Endothelial cell of umbilical vein (primary cell): ENCODE measurements at regions not wholly inside any gene's neighbourhood (a gene's known extent, or its start where the extent isn't known, plus 50 kb on each side); places are given as distances from the start of the nearest gene placed in this dataset.

Source experiments
- BruUV-seq: library from RNA; stranded (reverse); fragments of 400-500 nt; replicated peaks from 2 replicates; lab custom pipeline; 2021; lab: Mats Ljungman, UMichigan
- CTCF ChIA-PET: fragments of 300-600, 350-600 bp; sonication (Branson Sonifier 250); formaldehyde crosslinking; loops from one replicate; lab custom pipeline; 2021; ENCODE audit warnings: antibody characterized with exemption, inconsistent platforms; lab: Charles Lee
- POLR2A ChIA-PET: fragments of 300-600, 350-600 bp; sonication (Branson Sonifier 250); formaldehyde crosslinking; loops from one replicate; lab custom pipeline; 2021; ENCODE audit warnings: antibody characterized with exemption, inconsistent platforms; lab: Charles Lee
- DNase-seq: peaks from one replicate; pipeline ENCODE4 v3.0.0-alpha.2; 2011; ENCODE audit warnings: low read depth, low spot score
- FAIRE-seq: peaks from 2 replicates; lab custom pipeline; 2011; peaks lifted over from hg19 to GRCh38; lab: Jason Lieb, UNC
- H2AFZ ChIP-seq: 2 replicates; pipeline ENCODE4 v1.6.0; 2012; ENCODE audit warnings: low read depth, low read length, control low read depth, inconsistent platforms
- H3K27ac ChIP-seq: 2 replicates; pipeline ENCODE4 v1.5.1; 2011; ENCODE audit warnings: low read depth, mild to moderate bottlenecking, control low read depth, low read length, moderate library complexity; ENCODE audit not compliant: insufficient read depth
- H3K27me3 ChIP-seq, 2 experiments: 2 replicates each; pipeline versions ENCODE4 v1.6.0 to v1.6.1; 2011; ENCODE audit warnings: low read length in 2 of 2, mixed read lengths in 1 of 2; ENCODE audit not compliant: control insufficient read depth in 2 of 2, insufficient read depth in 2 of 2
- H3K36me3 ChIP-seq, 2 experiments: 2 replicates in 1 of 2; 3 replicates in 1 of 2; pipeline ENCODE4 v1.5.1; 2011; ENCODE audit warnings: low read length in 2 of 2, mild to moderate bottlenecking in 1 of 2, moderate library complexity in 1 of 2; ENCODE audit not compliant: control insufficient read depth in 2 of 2, insufficient read depth in 2 of 2; ENCODE audit errors: extremely low read depth in 1 of 2
- H3K4me1 ChIP-seq: 3 replicates; pipeline ENCODE4 v1.5.1; 2011; ENCODE audit warnings: mild to moderate bottlenecking, low read length; ENCODE audit not compliant: control insufficient read depth, insufficient read depth; ENCODE audit errors: extremely low read depth
- H3K4me2 ChIP-seq: 2 replicates; pipeline ENCODE4 v1.6.1; 2011; ENCODE audit warnings: low read length, control low read depth, mixed read lengths; ENCODE audit not compliant: insufficient read depth
- H3K4me3 ChIP-seq, 3 experiments: fragments of 200-600 bp in 1 of 3; sonication (generic), shearing (Covaris generic) in 1 of 3; replicated peaks in 1 of 3; 2 replicates each; pipeline ENCODE4 v1.5.1; 2011 to 2016; ENCODE audit warnings: control low read depth in 3 of 3, low read length in 3 of 3, mild to moderate bottlenecking in 2 of 3, inconsistent platforms in 1 of 3, low read depth in 1 of 3, moderate library complexity in 1 of 3; ENCODE audit not compliant: insufficient read depth in 1 of 3
- H3K79me2 ChIP-seq: 2 replicates; pipeline ENCODE4 v1.6.0; 2012; ENCODE audit warnings: low read length, inconsistent platforms; ENCODE audit not compliant: control insufficient read depth, insufficient read depth
- H3K9ac ChIP-seq: replicated peaks from 2 replicates; pipeline ENCODE3; 2011; ENCODE audit warnings: low read length, control low read depth; ENCODE audit not compliant: insufficient read depth; ENCODE audit errors: extremely low read depth
- H3K9me1 ChIP-seq: replicated peaks from 3 replicates; pipeline ENCODE4 v1.6.0; 2011; ENCODE audit warnings: mild to moderate bottlenecking, low read length; ENCODE audit not compliant: control insufficient read depth, insufficient read depth; ENCODE audit errors: extremely low read depth
- H3K9me3 ChIP-seq: replicated peaks from 2 replicates; pipeline ENCODE4 v1.5.1; 2012; ENCODE audit warnings: low read length, inconsistent platforms; ENCODE audit not compliant: control insufficient read depth, insufficient read depth
- H4K20me1 ChIP-seq: replicated peaks from 2 replicates; pipeline ENCODE3; 2011; ENCODE audit warnings: mild to moderate bottlenecking, low read length; ENCODE audit not compliant: control insufficient read depth, insufficient read depth; ENCODE audit errors: extremely low read depth
- CTCF ChIP-seq, 2 donors: IDR thresholded peaks; 1 replicate in 1 of 2; 2 replicates in 1 of 2; pipeline ENCODE4 v1.5.1; 2011; ENCODE audit warnings: low read length in 2 of 2, mild to moderate bottlenecking in 2 of 2, moderate library complexity in 2 of 2, control low read depth in 1 of 2, inconsistent platforms in 1 of 2, low read depth in 1 of 2; ENCODE audit not compliant: insufficient read depth in 1 of 2; ENCODE audit errors: extremely low read depth in 1 of 2
- EZH2 ChIP-seq: IDR thresholded peaks from 2 replicates; pipeline ENCODE4 v1.6.1; 2012; ENCODE audit warnings: borderline replicate concordance, low read depth, mild to moderate bottlenecking, moderate library complexity, low read length, inconsistent platforms; ENCODE audit not compliant: severe bottlenecking
- FOS ChIP-seq: IDR thresholded peaks from 2 replicates; pipeline ENCODE4 v1.6.1; 2011; ENCODE audit warnings: mild to moderate bottlenecking, low read length, moderate library complexity, borderline replicate concordance; ENCODE audit not compliant: insufficient read depth
- GATA2 ChIP-seq: IDR thresholded peaks from 2 replicates; pipeline ENCODE4 v1.7.0; 2011; ENCODE audit warnings: low read depth, mild to moderate bottlenecking, moderate library complexity, mixed read lengths, low read length; ENCODE audit not compliant: insufficient read length, insufficient read depth
- JUN ChIP-seq: IDR thresholded peaks from 2 replicates; pipeline ENCODE4 v1.6.1; 2011; ENCODE audit warnings: borderline replicate concordance, low read depth; ENCODE audit not compliant: insufficient read length, insufficient read depth
- MYC ChIP-seq: IDR thresholded peaks from one replicate; pipeline ENCODE4 v1.6.1; 2011; ENCODE audit warnings: mild to moderate bottlenecking, low read depth, low read length
- POLR2A ChIP-seq: IDR thresholded peaks from 2 replicates; pipeline ENCODE4 v1.6.1; 2012; ENCODE audit warnings: low read depth, mild to moderate bottlenecking, control low read depth, low read length
- POLR2AphosphoS5 ChIP-seq: IDR thresholded peaks from 2 replicates; pipeline ENCODE4 v1.6.1; 2012; ENCODE audit warnings: low read depth, mild to moderate bottlenecking, control low read depth, low read length, moderate library complexity; ENCODE audit not compliant: insufficient read depth
- dilution Hi-C: fragments of 300-500 bp; cut with MboI; formaldehyde crosslinking; loops from one replicate; pipeline ENCODE4 v1.15.0; 2019; ENCODE audit warnings: low sequenced_read_pairs; ENCODE audit not compliant: extremely low pct_ligation_motif_present
- intact Hi-C: fragments of 100-400 bp; cut with micrococcal nuclease; formaldehyde crosslinking; loops from one replicate; pipeline ENCODE4 v1.10.0; 2022
- TF ChIP-seq, protein P1 (sequence below): IDR thresholded peaks from 2 replicates; pipeline ENCODE4 v1.6.1; 2011; ENCODE audit not compliant: insufficient read depth, insufficient read length

DNA sequence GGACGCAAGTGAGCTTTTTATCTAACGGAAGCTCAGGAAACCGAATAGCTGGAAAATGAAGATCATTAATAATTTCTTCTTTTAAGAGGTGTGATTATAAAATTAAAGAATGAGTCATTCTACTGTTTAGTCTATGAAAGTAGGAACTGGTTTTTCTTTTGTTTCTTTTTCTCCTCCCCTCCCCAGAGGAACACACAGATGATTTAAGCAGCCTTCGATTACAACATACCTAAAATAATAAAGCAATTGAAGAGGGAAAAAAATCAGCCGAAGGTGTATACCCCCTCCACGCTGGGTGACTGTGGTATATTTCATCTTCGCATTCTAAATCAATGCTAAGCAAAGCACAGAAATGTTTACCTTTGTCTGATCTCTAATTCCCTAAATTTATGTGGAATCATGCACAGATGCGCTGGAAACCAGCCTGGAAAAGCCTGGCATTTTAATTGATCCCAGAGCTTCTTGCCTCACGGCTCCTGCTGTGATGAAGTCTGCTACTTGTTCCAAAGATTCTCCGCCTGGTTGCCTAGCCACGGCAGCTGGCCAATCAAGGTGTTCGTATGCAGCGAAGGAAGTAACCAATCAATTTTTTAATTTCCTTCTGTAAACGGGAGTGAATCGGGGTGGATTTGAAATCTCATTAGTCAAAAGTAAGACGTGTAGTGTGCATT lies 133.9 kb downstream of the FANCF start:
- DNase-seq (no peak), FAIRE-seq (no peak)
- H4K20me1 ChIP-seq, result no peaks in the 10 kb centered on the region
- intact Hi-C loops, result no loop called here
- H3K9me3 ChIP-seq, result no peaks in the 10 kb centered on the region
- H3K9ac ChIP-seq, result no peak overlapping the region
- ChIA-PET POLR2A (interaction anchor here (0.7 kb wide), 1 partner anchor 84 kb away, joined by 4 read pairs; no protein-coding TSS in a partner anchor), CTCF (interaction anchor here (1.0 kb wide), 1 partner anchor 19 kb away, joined by 3 read pairs; no protein-coding TSS in a partner anchor)
- H3K4me1 ChIP-seq, result no peaks in the 10 kb centered on the region
- H3K4me3 ChIP-seq, result no peak overlapping the region
- no peaks in the 10 kb centered on the region for H3K9me1 ChIP-seq
- no peak overlapping the region for H3K4me2 ChIP-seq
- no TSS peak for BruUV-seq
- dilution Hi-C loops, result no loop called here
- no peak overlapping the region for H3K27ac ChIP-seq
- no peak overlapping the region for H2AFZ ChIP-seq
- TF ChIP-seq EZH2 (no peak), POLR2AphosphoS5 (no peak), MYC (no peak), POLR2A (no peak), JUN (no peak), CTCF (IDR thresholded peaks at IDR 0.05; ENCODE audit: extremely low read depth in 1 of 2, insufficient read depth in 1 of 2, low read depth in 1 of 2, low read length in 2 of 2) (no peak), GATA2 (no peak), FOS (no peak)
- TF ChIP-seq, protein P1, sequence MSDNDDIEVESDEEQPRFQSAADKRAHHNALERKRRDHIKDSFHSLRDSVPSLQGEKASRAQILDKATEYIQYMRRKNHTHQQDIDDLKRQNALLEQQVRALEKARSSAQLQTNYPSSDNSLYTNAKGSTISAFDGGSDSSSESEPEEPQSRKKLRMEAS, result no peak
- H3K79me2 ChIP-seq, result no peaks in the 10 kb centered on the region
- H3K36me3 ChIP-seq, result no peaks in the 10 kb centered on the region
- no peaks in the 10 kb centered on the region for H3K27me3 ChIP-seq
